ENCODE measurements at regions not wholly inside any gene's neighbourhood (a gene's known extent, or its start where the extent isn't known, plus 50 kb on each side); places are given as distances from the start of the nearest gene placed in this dataset.

GRCh38 chr9:11366585-11367129, 753.9 kb upstream of the PTPRD start:
- H3K27me3 ChIP-seq (ENCODE audit: control insufficient read depth, insufficient read depth, low read length) = no peaks in the 10 kb centered on the region
- no peak overlapping the region for H3K14ac ChIP-seq (replicated peaks; ENCODE audit: low read depth, low read length)
- H3K4me1 ChIP-seq (ENCODE audit: control insufficient read depth, insufficient read depth, low read length) = no peaks in the 10 kb centered on the region
- H2AFZ ChIP-seq (replicated peaks; ENCODE audit: low read length, poor library complexity) = no peak overlapping the region
- H3K9me1 ChIP-seq (ENCODE audit: insufficient read depth, low read length) = no peaks in the 10 kb centered on the region
- no peak overlapping the region for H2AK9ac ChIP-seq (replicated peaks; ENCODE audit: low read depth, low read length, poor library complexity)
- H4K20me1 ChIP-seq (ENCODE audit: insufficient read depth, low read length) = no peaks in the 10 kb centered on the region
- no peak overlapping the region for H2BK120ac ChIP-seq (ENCODE audit: low read depth, low read length)
- POLR2A ChIA-PET (ENCODE audit: unreplicated experiment) = no interaction called here
- H2BK15ac ChIP-seq (ENCODE audit: low read depth, low read length) = no peak overlapping the region
- H3K27ac ChIP-seq (ENCODE audit: insufficient read depth, low read length) = no peak overlapping the region
- CTCF ChIA-PET = no interaction called here
- no peak for ATAC-seq (ENCODE audit: low read depth)
- no peaks in the 10 kb centered on the region for H3K36me3 ChIP-seq (ENCODE audit: control insufficient read depth, insufficient read depth, low read length)
- H3K56ac ChIP-seq (ENCODE audit: extremely low read depth, insufficient read depth, low read length) = no peak overlapping the region
- no peaks in the 10 kb centered on the region for H3K79me1 ChIP-seq (ENCODE audit: low read depth in 1 of 2, low read length in 2 of 2)
- H2BK20ac ChIP-seq (ENCODE audit: low read depth, low read length) = no peak overlapping the region
- peaks cover 3% of the 10 kb centered on the region; the same call in 1 of the 2 replicates for H3K9me3 ChIP-seq (ENCODE audit: control insufficient read depth, insufficient read depth, low read length)
- H3K18ac ChIP-seq (ENCODE audit: low read depth, low read length) = no peak overlapping the region
- TF ChIP-seq BHLHE40 (IDR thresholded peaks at IDR 0.05; ENCODE audit: low read depth, low read length) (no peak), RCOR1 (IDR thresholded peaks at IDR 0.05; ENCODE audit: insufficient replicate concordance, low read length) (no peak), USF2 (IDR thresholded peaks at IDR 0.05; ENCODE audit: low read depth, low read length) (no peak), ELK1 (IDR thresholded peaks at IDR 0.05; ENCODE audit: borderline replicate concordance, low read depth, low read length) (no peak), CEBPB (IDR thresholded peaks at IDR 0.05; ENCODE audit: low read depth, low read length) (no peak), MAFK (IDR thresholded peaks at IDR 0.05; ENCODE audit: low read depth, low read length) (no peak), CHD1 (IDR thresholded peaks at IDR 0.05; ENCODE audit: low read depth, low read length) (no peak), CTCF (conservative IDR thresholded peaks at IDR 0.05; ENCODE audit: low read depth, low read length) (no peak), RFX5 (IDR thresholded peaks at IDR 0.05; ENCODE audit: low read depth, low read length) (no peak), POLR2A (IDR thresholded peaks at IDR 0.05; ENCODE audit: low read depth, low read length) (no peak), FOS (IDR thresholded peaks at IDR 0.05; ENCODE audit: low read depth, low read length) (no peak), NFE2L2 (IDR thresholded peaks at IDR 0.05; ENCODE audit: low read depth, low read length) (no peak), MXI1 (IDR thresholded peaks at IDR 0.05; ENCODE audit: borderline replicate concordance, low read depth, low read length) (no peak), RAD21 (IDR thresholded peaks at IDR 0.05; ENCODE audit: low read length) (no peak), MAZ (IDR thresholded peaks at IDR 0.05; ENCODE audit: borderline replicate concordance, low read depth, low read length) (no peak), SMC3 (IDR thresholded peaks at IDR 0.05; ENCODE audit: low read depth, low read length) (no peak)
- intact Hi-C loops (cut with micrococcal nuclease) (no loop called here), dilution Hi-C loops (cut with HindIII; ENCODE audit: low sequenced_read_pairs, unreplicated experiment) (no loop called here), in situ Hi-C loops (cut with MboI; ENCODE audit: low sequenced_read_pairs) (no loop called here)
- no peak for DNase-seq
- no peak overlapping the region for H3K4ac ChIP-seq (ENCODE audit: low read depth, low read length)
- H3K4me2 ChIP-seq (ENCODE audit: low read depth, low read length) = no peak overlapping the region
- H3K9ac ChIP-seq (ENCODE audit: low read depth, low read length) = no peak overlapping the region
- BruUV-seq (replicated peaks) = no TSS peak
- no peak overlapping the region for H3K4me3 ChIP-seq (ENCODE audit: insufficient read depth, low read depth, low read length)
- no peak overlapping the region for H4K5ac ChIP-seq (ENCODE audit: low read depth, low read length)
- no peak overlapping the region for H2AK5ac ChIP-seq (ENCODE audit: low read depth, low read length)
- H4K91ac ChIP-seq (ENCODE audit: insufficient read depth, low read depth, low read length) = no peak overlapping the region
- H2BK5ac ChIP-seq (ENCODE audit: low read depth, low read length, poor library complexity, severe bottlenecking) = no peak overlapping the region
- no peak overlapping the region for H4K8ac ChIP-seq (ENCODE audit: low read depth in 2 of 2, low read length in 2 of 2)
- H3K23ac ChIP-seq (ENCODE audit: low read depth, low read length) = no peak overlapping the region
- 61% methylated on average over 3 of the region's 14 CpGs; no CpG with 5 or more reads in 1 of the 2 experiments for WGBS, 2 experiments (ENCODE audit: extremely low coverage in 2 of 2, insufficient read length in 1 of 2)

Data from IMR-90 (cell line).